ENCODE measurements at regions not wholly inside any gene's neighbourhood (a gene's known extent, or its start where the extent isn't known, plus 50 kb on each side); places are given as distances from the start of the nearest gene placed in this dataset.
A peak's percentile ranks its signal among the peaks of the same experiment; 100 is the strongest.
"Not testable (repeated sequence)": the region's sequence is repeated elsewhere in the genome, so short reads cannot be mapped to it uniquely, and the experiment has no call there.

DNA sequence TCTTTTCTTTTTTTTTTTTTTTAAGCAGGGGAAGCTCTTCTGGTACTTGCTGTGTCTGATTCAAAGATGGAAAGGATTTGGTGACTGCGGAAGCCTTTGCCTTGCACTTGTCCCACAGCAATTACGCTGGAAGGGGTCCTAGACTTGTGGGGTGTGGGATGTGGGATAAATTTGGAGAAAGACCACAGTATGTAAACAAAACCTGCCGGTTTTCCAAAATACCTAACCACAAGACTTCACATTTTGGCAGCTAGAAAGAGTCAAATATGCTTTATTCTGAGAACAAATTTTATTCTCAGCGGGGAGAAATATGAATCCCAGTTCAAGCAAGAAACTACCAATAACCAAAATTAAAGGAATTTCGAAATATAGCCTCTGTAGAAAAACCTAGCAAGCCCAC is 176.5 kb downstream of the SPRY2 start:
- Mint-ChIP-seq H3K4me3 (no peak overlapping the region), H3K36me3 (ENCODE audit: low read depth) (peaks cover 3% of the 10 kb centered on the region), H3K4me1 (peaks cover 24% of the 10 kb centered on the region), H3K9me3 (peaks cover 4% of the 10 kb centered on the region), H3K27ac (ENCODE audit: unreplicated experiment) (no peak overlapping the region), H3K27me3 (ENCODE audit: low read depth) (no peaks in the 10 kb centered on the region)
- TF ChIP-seq, protein P1, sequence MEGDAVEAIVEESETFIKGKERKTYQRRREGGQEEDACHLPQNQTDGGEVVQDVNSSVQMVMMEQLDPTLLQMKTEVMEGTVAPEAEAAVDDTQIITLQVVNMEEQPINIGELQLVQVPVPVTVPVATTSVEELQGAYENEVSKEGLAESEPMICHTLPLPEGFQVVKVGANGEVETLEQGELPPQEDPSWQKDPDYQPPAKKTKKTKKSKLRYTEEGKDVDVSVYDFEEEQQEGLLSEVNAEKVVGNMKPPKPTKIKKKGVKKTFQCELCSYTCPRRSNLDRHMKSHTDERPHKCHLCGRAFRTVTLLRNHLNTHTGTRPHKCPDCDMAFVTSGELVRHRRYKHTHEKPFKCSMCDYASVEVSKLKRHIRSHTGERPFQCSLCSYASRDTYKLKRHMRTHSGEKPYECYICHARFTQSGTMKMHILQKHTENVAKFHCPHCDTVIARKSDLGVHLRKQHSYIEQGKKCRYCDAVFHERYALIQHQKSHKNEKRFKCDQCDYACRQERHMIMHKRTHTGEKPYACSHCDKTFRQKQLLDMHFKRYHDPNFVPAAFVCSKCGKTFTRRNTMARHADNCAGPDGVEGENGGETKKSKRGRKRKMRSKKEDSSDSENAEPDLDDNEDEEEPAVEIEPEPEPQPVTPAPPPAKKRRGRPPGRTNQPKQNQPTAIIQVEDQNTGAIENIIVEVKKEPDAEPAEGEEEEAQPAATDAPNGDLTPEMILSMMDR (conservative IDR thresholded peaks at IDR 0.05), result no peak
- DNase-seq (ENCODE audit: low read depth, low spot score), result no peak

DNA sequence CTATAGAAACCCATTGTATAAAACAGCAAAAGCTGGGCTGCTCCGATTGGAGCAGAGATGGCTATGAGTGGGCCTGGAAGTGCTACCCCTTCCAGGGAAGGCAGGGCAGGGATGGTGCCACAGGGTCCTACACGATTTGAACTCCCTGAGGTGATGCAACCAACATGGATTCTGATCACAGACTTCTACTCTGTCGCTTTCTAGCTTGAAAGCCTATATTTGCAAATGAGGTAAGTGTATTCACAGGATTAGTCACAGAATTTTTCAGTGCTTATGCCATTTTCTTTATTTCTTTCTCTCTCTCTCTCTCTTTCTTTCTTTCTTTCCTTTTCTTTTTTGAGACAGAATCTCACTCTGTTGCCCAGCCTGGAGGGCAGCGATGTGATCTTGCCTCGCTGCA is 179.0 kb downstream of the SPRY2 start:
- Mint-ChIP-seq H3K4me3 (no peak overlapping the region), H3K36me3 (ENCODE audit: low read depth) (peaks cover 7% of the 10 kb centered on the region), H3K27ac (ENCODE audit: unreplicated experiment) (no peak overlapping the region), H3K4me1 (peaks cover 39% of the 10 kb centered on the region), H3K9me3 (peaks cover 6% of the 10 kb centered on the region), H3K27me3 (ENCODE audit: low read depth) (no peaks in the 10 kb centered on the region)
- DNase-seq (ENCODE audit: low read depth, low spot score), result no peak
- TF ChIP-seq, protein P1 (conservative IDR thresholded peaks at IDR 0.05), result no peak

DNA sequence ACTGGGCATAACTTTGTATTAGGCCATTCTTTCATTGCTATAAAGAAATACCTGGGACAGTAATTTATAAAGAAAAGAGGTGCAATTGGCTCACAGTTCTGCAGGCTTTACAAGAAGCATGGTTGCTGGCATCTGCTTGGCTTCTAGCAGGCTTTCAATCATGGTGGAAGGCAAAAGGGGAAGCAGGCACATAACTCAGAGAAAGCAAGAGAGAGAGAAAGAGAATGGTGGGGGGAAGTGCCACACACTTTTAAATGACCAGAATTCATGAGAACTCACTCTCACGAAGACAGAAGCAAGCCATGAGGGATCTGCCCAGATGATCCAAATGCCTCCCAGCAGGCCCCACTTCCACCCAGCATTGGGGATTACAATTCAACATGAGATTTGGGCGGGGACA is 179.7 kb downstream of the SPRY2 start:
- no peak for DNase-seq (ENCODE audit: low read depth, low spot score)
- TF ChIP-seq, protein P1 (conservative IDR thresholded peaks at IDR 0.05), result no peak
- Mint-ChIP-seq H3K27me3 (ENCODE audit: low read depth) (no peaks in the 10 kb centered on the region), H3K4me1 (peaks cover 39% of the 10 kb centered on the region), H3K9me3 (peaks cover 6% of the 10 kb centered on the region), H3K4me3 (no peak overlapping the region), H3K36me3 (ENCODE audit: low read depth) (peaks cover 7% of the 10 kb centered on the region), H3K27ac (ENCODE audit: unreplicated experiment) (peak overlapping the region; percentile 22)

DNA sequence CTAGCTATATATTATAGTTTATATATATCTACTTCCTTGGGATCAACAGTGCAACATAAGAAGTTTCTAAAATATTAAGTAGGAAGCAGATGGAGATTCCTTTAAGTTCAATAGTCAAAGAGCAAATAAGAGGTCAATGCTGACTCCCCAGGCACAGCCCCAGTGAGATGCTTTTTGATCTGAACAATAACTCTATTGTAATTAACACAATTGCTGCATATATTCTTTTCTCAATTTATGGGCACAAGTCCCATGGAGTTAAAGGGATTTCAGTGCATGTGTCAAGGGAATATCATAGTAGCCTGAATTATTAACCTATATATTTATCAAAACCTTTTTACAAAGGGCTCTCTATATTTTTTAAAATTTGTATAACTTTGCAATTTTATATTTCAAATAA is 180.8 kb downstream of the SPRY2 start:
- Mint-ChIP-seq H3K27me3 (ENCODE audit: low read depth) (no peaks in the 10 kb centered on the region), H3K27ac (ENCODE audit: unreplicated experiment) (no peak overlapping the region), H3K36me3 (ENCODE audit: low read depth) (peaks cover 7% of the 10 kb centered on the region), H3K4me3 (no peak overlapping the region), H3K9me3 (peaks cover 6% of the 10 kb centered on the region), H3K4me1 (peaks cover 39% of the 10 kb centered on the region)
- no peak for DNase-seq (ENCODE audit: low read depth, low spot score)
- TF ChIP-seq, protein P1 (conservative IDR thresholded peaks at IDR 0.05), result no peak

DNA sequence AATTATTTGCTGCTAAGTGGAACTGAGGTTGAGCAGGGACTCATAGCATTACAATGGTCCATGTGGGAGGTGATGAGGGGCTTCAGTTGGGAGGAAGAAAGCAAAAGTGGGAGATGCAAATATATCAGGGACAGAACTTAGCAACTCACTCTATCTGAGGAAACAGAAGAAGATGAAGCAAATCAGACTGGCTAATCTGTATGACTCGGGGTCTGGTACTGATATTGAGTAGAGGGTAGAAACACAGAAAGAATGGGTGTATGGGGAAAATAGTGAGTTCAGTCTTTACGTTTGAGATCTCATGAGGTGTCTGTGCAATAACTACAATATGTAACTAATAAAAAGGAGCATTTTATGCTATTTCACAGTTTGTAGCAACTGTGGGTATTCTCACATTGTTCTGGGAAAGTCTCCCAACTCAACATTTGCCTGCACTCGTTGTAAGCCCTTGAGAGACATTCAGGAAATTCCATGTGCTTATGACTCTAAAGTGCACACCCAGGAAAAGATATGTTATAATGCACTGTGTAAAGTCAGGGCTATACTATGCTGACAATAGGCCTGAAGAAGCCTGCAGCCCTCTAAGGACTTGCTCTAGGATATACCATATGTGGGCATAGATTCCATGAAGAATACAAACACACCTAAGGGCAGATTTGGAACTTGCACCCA is 183.5 kb downstream of the SPRY2 start:
- Mint-ChIP-seq H3K4me1 (peaks cover 35% of the 10 kb centered on the region), H3K9me3 (peaks cover 6% of the 10 kb centered on the region), H3K4me3 (no peak overlapping the region), H3K27ac (ENCODE audit: unreplicated experiment) (peak overlapping the region; percentile 2), H3K36me3 (ENCODE audit: low read depth) (peaks cover 7% of the 10 kb centered on the region), H3K27me3 (ENCODE audit: low read depth) (no peaks in the 10 kb centered on the region)
- no peak for DNase-seq (ENCODE audit: low read depth, low spot score)
- TF ChIP-seq, protein P1 (conservative IDR thresholded peaks at IDR 0.05), result no peak

DNA sequence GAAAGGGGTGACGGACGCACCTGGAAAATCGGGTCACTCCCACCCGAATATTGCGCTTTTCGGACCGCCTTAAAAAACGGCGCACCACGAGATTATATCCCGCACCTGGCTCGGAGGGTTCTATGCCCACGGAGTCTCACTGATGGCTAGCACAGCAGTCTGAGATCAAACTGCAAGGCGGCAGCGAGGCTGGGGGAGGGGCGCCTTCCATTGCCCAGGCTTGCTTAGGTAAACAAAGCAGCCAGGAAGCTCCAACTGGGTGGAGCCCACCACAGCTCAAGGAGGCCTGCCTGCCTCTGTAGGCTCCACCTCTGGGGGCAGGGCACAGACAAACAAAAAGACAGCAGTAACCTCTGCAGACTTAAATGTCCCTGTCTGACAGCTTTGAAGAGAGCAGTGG is 188.8 kb downstream of the SPRY2 start:
- H3K36me3 Mint-ChIP-seq (ENCODE audit: low read depth); H3K27me3 Mint-ChIP-seq (ENCODE audit: low read depth); H3K9me3 Mint-ChIP-seq; DNase-seq (ENCODE audit: low read depth, low spot score); H3K27ac Mint-ChIP-seq (ENCODE audit: unreplicated experiment); H3K4me3 Mint-ChIP-seq; H3K4me1 Mint-ChIP-seq: not testable (repeated sequence)

All from neural crest cell (in vitro differentiated cells).